ENCODE measurements at regions not wholly inside any gene's neighbourhood (a gene's known extent, or its start where the extent isn't known, plus 50 kb on each side); places are given as distances from the start of the nearest gene placed in this dataset.

- no peaks in the 10 kb centered on the region for H3K9me3 ChIP-seq
- H3K27me3 ChIP-seq = no peaks in the 10 kb centered on the region
- no peaks in the 10 kb centered on the region for H3K4me1 ChIP-seq
- no peak for TF ChIP-seq CTCF (IDR thresholded peaks at IDR 0.05)
- H3K27ac ChIP-seq = no peak overlapping the region
- no peaks in the 10 kb centered on the region for H3K36me3 ChIP-seq
- intact Hi-C loops (cut with DNase I) = no loop called here
- H3K4me3 ChIP-seq = no peak overlapping the region
- no peak for ATAC-seq
- no peak for DNase-seq
Measured at GRCh38 chr11:112499153-112499880, 238.7 kb upstream of the PLET1 start.

- Histone ChIP-seq H3K36me3 (no peaks in the 10 kb centered on the region), H3K4me1 (no peaks in the 10 kb centered on the region), H3K9me3 (no peaks in the 10 kb centered on the region), H3K27me3 (no peaks in the 10 kb centered on the region), H3K4me3 (no peak overlapping the region), H3K27ac (no peak overlapping the region)
- ATAC-seq (no peak), DNase-seq (no peak)
- intact Hi-C loops (cut with DNase I) = no loop called here
- TF ChIP-seq CTCF (IDR thresholded peaks at IDR 0.05) = no peak
Measured at GRCh38 chr11:112499881-112500204, 239.2 kb upstream of the PLET1 start.

GRCh38 chr11:112503410-112503809 is 242.8 kb upstream of the PLET1 start:
- H3K4me1 ChIP-seq = no peaks in the 10 kb centered on the region
- no peaks in the 10 kb centered on the region for H3K36me3 ChIP-seq
- no peaks in the 10 kb centered on the region for H3K27me3 ChIP-seq
- intact Hi-C loops (cut with DNase I) = no loop called here
- no peak overlapping the region for H3K4me3 ChIP-seq
- no peaks in the 10 kb centered on the region for H3K9me3 ChIP-seq
- TF ChIP-seq CTCF (IDR thresholded peaks at IDR 0.05) = no peak
- no peak overlapping the region for H3K27ac ChIP-seq
- ATAC-seq (no peak), DNase-seq (no peak)

- ATAC-seq = no peak
- H3K36me3 ChIP-seq = no peaks in the 10 kb centered on the region
- TF ChIP-seq CTCF (IDR thresholded peaks at IDR 0.05) = no peak
- DNase-seq = no peak
- no peaks in the 10 kb centered on the region for H3K4me1 ChIP-seq
- intact Hi-C loops (cut with DNase I) = no loop called here
- no peaks in the 10 kb centered on the region for H3K27me3 ChIP-seq
- H3K9me3 ChIP-seq = no peaks in the 10 kb centered on the region
- H3K4me3 ChIP-seq = no peak overlapping the region
- no peak overlapping the region for H3K27ac ChIP-seq
Measured at GRCh38 chr11:112504056-112504455, 243.4 kb upstream of the PLET1 start.

- Histone ChIP-seq H3K27ac (no peak overlapping the region), H3K4me1 (no peaks in the 10 kb centered on the region), H3K36me3 (no peaks in the 10 kb centered on the region), H3K9me3 (no peaks in the 10 kb centered on the region), H3K4me3 (no peak overlapping the region), H3K27me3 (no peaks in the 10 kb centered on the region)
- TF ChIP-seq CTCF (IDR thresholded peaks at IDR 0.05) = no peak
- intact Hi-C loops (cut with DNase I) = no loop called here
- DNase-seq (no peak), ATAC-seq (no peak)
Measured at GRCh38 chr11:112506852-112507251, 246.2 kb upstream of the PLET1 start.
